ENCODE measurements at regions not wholly inside any gene's neighbourhood (a gene's known extent, or its start where the extent isn't known, plus 50 kb on each side); places are given as distances from the start of the nearest gene placed in this dataset.
"Not testable (repeated sequence)": the region's sequence is repeated elsewhere in the genome, so short reads cannot be mapped to it uniquely, and the experiment has no call there.

GRCh38 chr4:112708772-112709171 is 71.8 kb downstream of the LARP7 start:
- Mint-ChIP-seq H3K27me3 (peaks cover 28 to 58% (median 36%) of the 10 kb centered on the region in 5 donors), H3K27ac (no peak overlapping the region), H3K9me3 (no peaks in the 10 kb centered on the region), H3K36me3 (no peaks in the 10 kb centered on the region), H3K4me1 (peaks cover 11 to 23% (median 20%) of the 10 kb centered on the region in 4 donors), H3K4me3 (no peak overlapping the region)
- DNase-seq (no peak), ATAC-seq (no peak)
- POLR2A ChIA-PET, result no interaction called here

GRCh38 chr4:112714922-112715901 is 78.3 kb downstream of the LARP7 start:
- Mint-ChIP-seq H3K4me1 (no peaks in the 10 kb centered on the region), H3K4me3 (no peak overlapping the region), H3K27ac (no peak overlapping the region), H3K27me3 (peaks cover 9 to 32% (median 16%) of the 10 kb centered on the region in 5 donors), H3K36me3 (no peaks in the 10 kb centered on the region), H3K9me3 (no peaks in the 10 kb centered on the region)
- POLR2A ChIA-PET, result no interaction called here
- ATAC-seq, result no peak
- no peak for DNase-seq

- POLR2A ChIA-PET, result no interaction called here
- H3K4me1 Mint-ChIP-seq, result no peaks in the 10 kb centered on the region
Observed at GRCh38 chr4:112717856-112718255, 80.9 kb downstream of the LARP7 start.

GRCh38 chr4:112721627-112722026 is 84.7 kb downstream of the LARP7 start:
- DNase-seq, result no peak
- Mint-ChIP-seq H3K36me3 (no peaks in the 10 kb centered on the region), H3K27me3 (peaks cover 13 to 30% (median 22%) of the 10 kb centered on the region in 5 donors), H3K9me3 (no peaks in the 10 kb centered on the region), H3K27ac (no peak overlapping the region), H3K4me3 (no peak overlapping the region), H3K4me1 (no peaks in the 10 kb centered on the region)
- no peak for ATAC-seq
- POLR2A ChIA-PET, result no interaction called here

More at GRCh38 chr4:112717856-112718255, 80.9 kb downstream of the LARP7 start:
- DNase-seq, result no peak
- no peaks in the 10 kb centered on the region for H3K9me3 Mint-ChIP-seq
- no peaks in the 10 kb centered on the region for H3K36me3 Mint-ChIP-seq
- no peak overlapping the region for H3K27ac Mint-ChIP-seq
- H3K27me3 Mint-ChIP-seq, result peaks cover 11 to 32% (median 22%) of the 10 kb centered on the region in 5 donors
- ATAC-seq, result no peak
- no peak overlapping the region for H3K4me3 Mint-ChIP-seq

- POLR2A ChIA-PET, result no interaction called here
- Mint-ChIP-seq H3K9me3 (no peaks in the 10 kb centered on the region), H3K4me1 (no peaks in the 10 kb centered on the region), H3K36me3 (no peaks in the 10 kb centered on the region), H3K27me3 (peaks cover 6 to 15% (median 10%) of the 10 kb centered on the region in 5 donors), H3K4me3 (no peak overlapping the region), H3K27ac (no peak overlapping the region)
- DNase-seq (no peak), ATAC-seq (no peak)
Observed at GRCh38 chr4:112726041-112726440, 89.1 kb downstream of the LARP7 start.

GRCh38 chr4:112727728-112728127 is 90.8 kb downstream of the LARP7 start:
- H3K27me3 Mint-ChIP-seq, H3K4me1 Mint-ChIP-seq, ATAC-seq, H3K9me3 Mint-ChIP-seq, H3K36me3 Mint-ChIP-seq, H3K27ac Mint-ChIP-seq, H3K4me3 Mint-ChIP-seq, POLR2A ChIA-PET, DNase-seq: not testable (repeated sequence)

GRCh38 chr4:112731715-112732114 is 94.8 kb downstream of the LARP7 start:
- DNase-seq (no peak), ATAC-seq (no peak)
- POLR2A ChIA-PET, result no interaction called here
- no peaks in the 10 kb centered on the region for H3K36me3 Mint-ChIP-seq
- H3K9me3 Mint-ChIP-seq, result no peaks in the 10 kb centered on the region
- no peak overlapping the region for H3K4me3 Mint-ChIP-seq
- H3K4me1 Mint-ChIP-seq, result peaks cover 0 to 2% (median 0%) of the 10 kb centered on the region in 4 donors
- H3K27me3 Mint-ChIP-seq, result no peaks in the 10 kb centered on the region
- no peak overlapping the region for H3K27ac Mint-ChIP-seq

- peaks cover 0 to 2% (median 0%) of the 10 kb centered on the region in 4 donors for H3K4me1 Mint-ChIP-seq
- H3K27ac Mint-ChIP-seq, result no peak overlapping the region
- H3K27me3 Mint-ChIP-seq, result no peaks in the 10 kb centered on the region
- no peaks in the 10 kb centered on the region for H3K36me3 Mint-ChIP-seq
- POLR2A ChIA-PET, result no interaction called here
- DNase-seq, result no peak
- no peaks in the 10 kb centered on the region for H3K9me3 Mint-ChIP-seq
- no peak for ATAC-seq
- no peak overlapping the region for H3K4me3 Mint-ChIP-seq
Observed at GRCh38 chr4:112732142-112732541, 95.2 kb downstream of the LARP7 start.

GRCh38 chr4:112735474-112735951 is 98.6 kb downstream of the LARP7 start:
- Mint-ChIP-seq H3K4me3 (no peak overlapping the region), H3K27ac (no peak overlapping the region)

GRCh38 chr4:112736718-112737135 is 99.8 kb downstream of the LARP7 start:
- POLR2A ChIA-PET, result no interaction called here
- Mint-ChIP-seq H3K4me3 (no peak overlapping the region), H3K27me3 (peaks cover 0 to 4% (median 0%) of the 10 kb centered on the region in 5 donors), H3K36me3 (no peaks in the 10 kb centered on the region), H3K9me3 (no peaks in the 10 kb centered on the region), H3K4me1 (peaks cover 0 to 2% (median 0%) of the 10 kb centered on the region in 4 donors), H3K27ac (peak overlapping the region in 2 of 10 donors; percentile 27 to 31)
- ATAC-seq (no peak), DNase-seq (no peak)

More at GRCh38 chr4:112735474-112735951, 98.6 kb downstream of the LARP7 start:
- POLR2A ChIA-PET, result no interaction called here
- H3K4me1 Mint-ChIP-seq, result peaks cover 0 to 2% (median 0%) of the 10 kb centered on the region in 4 donors
- DNase-seq, result no peak
- peaks cover 0 to 2% (median 0%) of the 10 kb centered on the region in 5 donors for H3K27me3 Mint-ChIP-seq
- no peaks in the 10 kb centered on the region for H3K9me3 Mint-ChIP-seq
- no peaks in the 10 kb centered on the region for H3K36me3 Mint-ChIP-seq
- no peak for ATAC-seq

GRCh38 chr4:112739442-112739841 is 102.5 kb downstream of the LARP7 start:
- Mint-ChIP-seq H3K36me3 (no peaks in the 10 kb centered on the region), H3K4me3 (no peak overlapping the region), H3K4me1 (peaks cover 0 to 2% (median 0%) of the 10 kb centered on the region in 4 donors), H3K9me3 (no peaks in the 10 kb centered on the region), H3K27me3 (peaks cover 0 to 4% (median 1%) of the 10 kb centered on the region in 5 donors), H3K27ac (no peak overlapping the region)
- DNase-seq (no peak), ATAC-seq (no peak)
- POLR2A ChIA-PET, result no interaction called here

- POLR2A ChIA-PET, result no interaction called here
- ATAC-seq (no peak), DNase-seq (no peak)
- Mint-ChIP-seq H3K9me3 (no peaks in the 10 kb centered on the region), H3K4me1 (no peaks in the 10 kb centered on the region), H3K4me3 (no peak overlapping the region), H3K27me3 (peaks cover 4 to 22% (median 13%) of the 10 kb centered on the region in 5 donors), H3K27ac (no peak overlapping the region), H3K36me3 (no peaks in the 10 kb centered on the region)
Observed at GRCh38 chr4:112747036-112747435, 110.1 kb downstream of the LARP7 start.

GRCh38 chr4:112748352-112748878 is 111.5 kb downstream of the LARP7 start:
- H3K27ac Mint-ChIP-seq, result no peak overlapping the region
- ATAC-seq (no peak), DNase-seq (no peak)
- no peak overlapping the region for H3K4me3 Mint-ChIP-seq
- POLR2A ChIA-PET, result no interaction called here
- no peaks in the 10 kb centered on the region for H3K9me3 Mint-ChIP-seq
- peaks cover 9 to 25% (median 21%) of the 10 kb centered on the region in 5 donors for H3K27me3 Mint-ChIP-seq
- H3K36me3 Mint-ChIP-seq, result no peaks in the 10 kb centered on the region
- H3K4me1 Mint-ChIP-seq, result no peaks in the 10 kb centered on the region
